ENCODE measurements at regions not wholly inside any gene's neighbourhood (a gene's known extent, or its start where the extent isn't known, plus 50 kb on each side); places are given as distances from the start of the nearest gene placed in this dataset.
"Not testable (repeated sequence)": the region's sequence is repeated elsewhere in the genome, so short reads cannot be mapped to it uniquely, and the experiment has no call there.

DNA sequence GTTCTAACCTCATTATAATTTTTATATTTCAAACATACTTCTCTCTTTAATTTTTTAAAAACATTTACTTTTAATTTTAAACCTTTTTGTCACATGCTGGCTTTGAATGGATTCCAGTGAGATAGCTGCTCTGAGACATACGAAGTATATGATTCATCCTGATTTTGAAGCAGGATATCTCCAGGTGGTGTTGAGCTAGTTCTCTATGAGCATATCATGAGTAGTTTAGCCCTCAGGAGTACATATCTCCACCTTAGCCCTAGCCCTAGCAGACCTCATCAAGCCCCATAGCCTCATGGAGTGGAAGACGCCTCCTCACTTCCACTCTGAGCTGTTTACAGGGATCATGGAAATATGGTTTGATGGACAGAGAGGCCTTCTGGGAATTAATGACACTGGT, 183.2 kb upstream of the C21orf91 start:
- Histone ChIP-seq H3K4me2 (ENCODE audit: insufficient read depth, low read length) (no peak overlapping the region), H3K27me3 (ENCODE audit: insufficient read depth, low read length) (no peaks in the 10 kb centered on the region), H3K9me3 (ENCODE audit: low read depth, low read length) (peaks cover 5% of the 10 kb centered on the region), H3K4me1 (ENCODE audit: insufficient read depth, low read length) (no peaks in the 10 kb centered on the region), H3K36me3 (ENCODE audit: insufficient read depth, low read length) (no peaks in the 10 kb centered on the region), H3K4me3 (ENCODE audit: insufficient read depth, low read length) (no peak overlapping the region), H3K27ac (ENCODE audit: low read depth, low read length) (no peak overlapping the region), H4K20me1 (ENCODE audit: insufficient read depth, low read length) (no peaks in the 10 kb centered on the region), H2AFZ (ENCODE audit: low read length) (no peak overlapping the region), H3K79me2 (ENCODE audit: insufficient read depth, low read length) (no peaks in the 10 kb centered on the region)
- DNase-seq (ENCODE audit: insufficient read length, low spot score, missing footprints) = no peak
- TF ChIP-seq, protein P1, sequence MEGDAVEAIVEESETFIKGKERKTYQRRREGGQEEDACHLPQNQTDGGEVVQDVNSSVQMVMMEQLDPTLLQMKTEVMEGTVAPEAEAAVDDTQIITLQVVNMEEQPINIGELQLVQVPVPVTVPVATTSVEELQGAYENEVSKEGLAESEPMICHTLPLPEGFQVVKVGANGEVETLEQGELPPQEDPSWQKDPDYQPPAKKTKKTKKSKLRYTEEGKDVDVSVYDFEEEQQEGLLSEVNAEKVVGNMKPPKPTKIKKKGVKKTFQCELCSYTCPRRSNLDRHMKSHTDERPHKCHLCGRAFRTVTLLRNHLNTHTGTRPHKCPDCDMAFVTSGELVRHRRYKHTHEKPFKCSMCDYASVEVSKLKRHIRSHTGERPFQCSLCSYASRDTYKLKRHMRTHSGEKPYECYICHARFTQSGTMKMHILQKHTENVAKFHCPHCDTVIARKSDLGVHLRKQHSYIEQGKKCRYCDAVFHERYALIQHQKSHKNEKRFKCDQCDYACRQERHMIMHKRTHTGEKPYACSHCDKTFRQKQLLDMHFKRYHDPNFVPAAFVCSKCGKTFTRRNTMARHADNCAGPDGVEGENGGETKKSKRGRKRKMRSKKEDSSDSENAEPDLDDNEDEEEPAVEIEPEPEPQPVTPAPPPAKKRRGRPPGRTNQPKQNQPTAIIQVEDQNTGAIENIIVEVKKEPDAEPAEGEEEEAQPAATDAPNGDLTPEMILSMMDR (IDR thresholded peaks at IDR 0.05; ENCODE audit: extremely low read depth, low read depth, low read length) = no peak

DNA sequence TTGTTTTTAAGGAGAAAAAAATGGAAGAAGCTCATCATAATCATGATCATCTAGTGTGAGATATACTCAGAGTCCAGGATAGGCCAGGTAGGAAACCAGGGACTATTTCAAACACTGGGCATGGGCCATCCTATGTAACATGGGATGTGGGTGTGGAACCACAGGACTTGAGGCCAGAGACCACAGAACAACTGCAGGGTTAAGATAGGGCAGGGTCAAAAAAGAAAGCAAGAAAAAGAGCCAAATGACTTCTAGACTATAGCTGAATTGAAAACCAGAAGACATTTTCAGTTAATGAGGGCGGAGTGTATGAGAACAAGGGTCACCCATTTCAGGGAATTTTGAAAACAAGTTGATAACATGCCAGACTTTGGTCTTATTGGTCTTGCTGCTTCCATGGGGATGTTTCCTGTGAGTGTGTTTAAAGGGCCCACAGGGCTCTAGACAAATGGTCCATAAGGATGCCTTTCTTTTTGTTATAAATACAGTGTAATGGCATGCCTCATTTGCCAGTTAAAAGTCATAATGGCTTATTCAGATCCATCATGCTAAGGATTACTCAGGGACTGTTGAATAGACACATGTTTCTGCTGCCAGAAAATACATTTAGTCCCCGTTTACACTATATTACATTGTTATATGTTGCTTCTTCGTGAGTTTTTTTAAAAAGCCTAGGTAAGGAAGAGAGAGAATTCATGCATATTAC, 182.0 kb upstream of the C21orf91 start:
- no peaks in the 10 kb centered on the region for H3K36me3 ChIP-seq (ENCODE audit: insufficient read depth, low read length)
- H3K9me3 ChIP-seq (ENCODE audit: low read depth, low read length) = peaks cover 5% of the 10 kb centered on the region
- no peaks in the 10 kb centered on the region for H4K20me1 ChIP-seq (ENCODE audit: insufficient read depth, low read length)
- H3K4me1 ChIP-seq (ENCODE audit: insufficient read depth, low read length) = no peaks in the 10 kb centered on the region
- no peak for DNase-seq (ENCODE audit: insufficient read length, low spot score, missing footprints)
- no peak overlapping the region for H3K27ac ChIP-seq (ENCODE audit: low read depth, low read length)
- TF ChIP-seq, protein P1 (IDR thresholded peaks at IDR 0.05; ENCODE audit: extremely low read depth, low read depth, low read length) = no peak
- no peak overlapping the region for H2AFZ ChIP-seq (ENCODE audit: low read length)
- no peak overlapping the region for H3K4me2 ChIP-seq (ENCODE audit: insufficient read depth, low read length)
- no peak overlapping the region for H3K4me3 ChIP-seq (ENCODE audit: insufficient read depth, low read length)
- H3K27me3 ChIP-seq (ENCODE audit: insufficient read depth, low read length) = no peaks in the 10 kb centered on the region
- H3K79me2 ChIP-seq (ENCODE audit: insufficient read depth, low read length) = no peaks in the 10 kb centered on the region

DNA sequence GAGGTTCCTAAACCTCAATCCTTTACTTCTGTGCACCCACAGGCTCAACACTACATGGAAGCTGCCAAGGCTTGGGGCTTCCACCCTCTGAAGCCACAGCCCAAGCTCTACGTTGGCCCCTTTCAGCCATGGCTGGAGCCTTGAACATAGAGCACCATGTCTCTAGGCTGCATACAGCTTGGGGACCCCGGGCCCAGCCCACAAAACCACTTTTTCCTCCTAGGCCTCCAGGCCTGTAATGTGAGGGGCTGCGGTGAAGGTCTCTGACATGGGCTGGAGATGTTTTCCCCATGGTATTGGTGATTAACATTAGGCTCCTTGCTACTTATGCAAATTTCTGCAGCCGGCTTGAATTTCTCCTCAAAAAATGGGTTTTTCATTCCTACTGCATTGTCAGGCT, 179.4 kb upstream of the C21orf91 start:
- H3K27me3 ChIP-seq (ENCODE audit: insufficient read depth, low read length); H2AFZ ChIP-seq (ENCODE audit: low read length); H3K4me2 ChIP-seq (ENCODE audit: insufficient read depth, low read length); H3K79me2 ChIP-seq (ENCODE audit: insufficient read depth, low read length); H3K4me3 ChIP-seq (ENCODE audit: insufficient read depth, low read length); H3K4me1 ChIP-seq (ENCODE audit: insufficient read depth, low read length); H3K27ac ChIP-seq (ENCODE audit: low read depth, low read length); H3K9me3 ChIP-seq (ENCODE audit: low read depth, low read length); DNase-seq (ENCODE audit: insufficient read length, low spot score, missing footprints); H4K20me1 ChIP-seq (ENCODE audit: insufficient read depth, low read length); H3K36me3 ChIP-seq (ENCODE audit: insufficient read depth, low read length): not testable (repeated sequence)

DNA sequence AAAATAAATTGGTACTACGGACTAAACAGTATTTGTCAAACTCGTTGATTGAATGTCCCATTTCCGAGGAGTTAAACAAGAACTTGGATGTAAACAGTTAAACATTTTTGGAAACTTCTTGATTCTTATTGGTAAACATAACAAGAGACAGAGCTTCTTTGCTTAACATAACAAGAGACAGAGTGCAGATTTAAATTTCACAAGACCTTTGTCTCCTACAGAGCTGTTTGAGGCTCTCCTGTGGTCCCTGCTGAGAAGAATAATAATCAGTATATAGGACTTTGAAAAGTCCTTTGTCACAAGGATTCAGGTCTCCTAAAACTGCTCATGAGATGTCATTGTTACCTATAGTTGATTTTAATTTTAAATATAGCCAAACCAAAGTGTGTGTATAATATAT, 170.6 kb upstream of the C21orf91 start:
- Histone ChIP-seq H3K27me3 (ENCODE audit: insufficient read depth, low read length) (no peaks in the 10 kb centered on the region), H3K27ac (ENCODE audit: low read depth, low read length) (no peak overlapping the region), H3K79me2 (ENCODE audit: insufficient read depth, low read length) (no peaks in the 10 kb centered on the region), H2AFZ (ENCODE audit: low read length) (no peak overlapping the region), H4K20me1 (ENCODE audit: insufficient read depth, low read length) (no peaks in the 10 kb centered on the region), H3K9me3 (ENCODE audit: low read depth, low read length) (peaks cover 6% of the 10 kb centered on the region), H3K36me3 (ENCODE audit: insufficient read depth, low read length) (no peaks in the 10 kb centered on the region), H3K4me1 (ENCODE audit: insufficient read depth, low read length) (no peaks in the 10 kb centered on the region), H3K4me3 (ENCODE audit: insufficient read depth, low read length) (no peak overlapping the region), H3K4me2 (ENCODE audit: insufficient read depth, low read length) (no peak overlapping the region)
- no peak for DNase-seq (ENCODE audit: insufficient read length, low spot score, missing footprints)
- TF ChIP-seq, protein P1 (IDR thresholded peaks at IDR 0.05; ENCODE audit: extremely low read depth, low read depth, low read length) = no peak
